ENCODE measurements at regions not wholly inside any gene's neighbourhood (a gene's known extent, or its start where the extent isn't known, plus 50 kb on each side); places are given as distances from the start of the nearest gene placed in this dataset.
A peak's percentile ranks its signal among the peaks of the same experiment; 100 is the strongest.

- no peak for DNase-seq
These were observed 239.9 kb downstream of the ZEB2 start for GRCh38 chr2:144280009-144280408.

GRCh38 chr2:144279165-144279564 is 240.8 kb downstream of the ZEB2 start:
- DNase-seq: no peak

GRCh38 chr2:144277622-144278354 is 242.1 kb downstream of the ZEB2 start:
- no peak for DNase-seq

- no peak for DNase-seq
These were observed 244.6 kb downstream of the ZEB2 start for GRCh38 chr2:144275340-144275739.

- DNase-seq: no peak
These were observed 245.8 kb downstream of the ZEB2 start for GRCh38 chr2:144274131-144274530.

- no peak for DNase-seq
These were observed 249.0 kb downstream of the ZEB2 start for GRCh38 chr2:144270951-144271350.

GRCh38 chr2:144268036-144268678 is 251.8 kb downstream of the ZEB2 start:
- no peak for DNase-seq

GRCh38 chr2:144267239-144267638 is 252.7 kb downstream of the ZEB2 start:
- DNase-seq: no peak

GRCh38 chr2:144265654-144266053 is 254.3 kb downstream of the ZEB2 start:
- no peak for DNase-seq

- DNase-seq: no peak
These were observed 258.0 kb downstream of the ZEB2 start for GRCh38 chr2:144261966-144262365.

- no peak for DNase-seq
These were observed 258.6 kb downstream of the ZEB2 start for GRCh38 chr2:144261336-144261735.

GRCh38 chr2:144259332-144259731 is 260.6 kb downstream of the ZEB2 start:
- DNase-seq: no peak

- no peak for DNase-seq
These were observed 261.8 kb downstream of the ZEB2 start for GRCh38 chr2:144258154-144258553.

GRCh38 chr2:144256996-144257707 is 262.8 kb downstream of the ZEB2 start:
- no peak for DNase-seq

GRCh38 chr2:144254342-144255235 is 265.3 kb downstream of the ZEB2 start:
- no peak for DNase-seq

- DNase-seq: no peak
These were observed 266.2 kb downstream of the ZEB2 start for GRCh38 chr2:144253743-144254142.

- no peak for DNase-seq
These were observed 267.2 kb downstream of the ZEB2 start for GRCh38 chr2:144252694-144253093.

- no peak for DNase-seq
These were observed 270.8 kb downstream of the ZEB2 start for GRCh38 chr2:144249035-144249637.

- peak in 1 of 3 experiments; percentile 5 for DNase-seq
These were observed 271.4 kb downstream of the ZEB2 start for GRCh38 chr2:144248350-144249034.

GRCh38 chr2:144244938-144245337 is 275.0 kb downstream of the ZEB2 start:
- DNase-seq: no peak

- DNase-seq: no peak
These were observed 277.6 kb downstream of the ZEB2 start for GRCh38 chr2:144242311-144242710.

- DNase-seq: no peak
These were observed 278.1 kb downstream of the ZEB2 start for GRCh38 chr2:144241801-144242200.
